HG03045 (cell line): ENCODE measurements at regions not wholly inside any gene's neighbourhood (a gene's known extent, or its start where the extent isn't known, plus 50 kb on each side); places are given as distances from the start of the nearest gene placed in this dataset.

ENCODE experiments used
- ATAC-seq: cut with Tn5 transposase; IDR thresholded peaks from one replicate; pipeline ENCODE4 v1.9.1; 2021; ENCODE audit warnings: mild to moderate bottlenecking, moderate library complexity; ENCODE audit not compliant: unreplicated experiment

DNA sequence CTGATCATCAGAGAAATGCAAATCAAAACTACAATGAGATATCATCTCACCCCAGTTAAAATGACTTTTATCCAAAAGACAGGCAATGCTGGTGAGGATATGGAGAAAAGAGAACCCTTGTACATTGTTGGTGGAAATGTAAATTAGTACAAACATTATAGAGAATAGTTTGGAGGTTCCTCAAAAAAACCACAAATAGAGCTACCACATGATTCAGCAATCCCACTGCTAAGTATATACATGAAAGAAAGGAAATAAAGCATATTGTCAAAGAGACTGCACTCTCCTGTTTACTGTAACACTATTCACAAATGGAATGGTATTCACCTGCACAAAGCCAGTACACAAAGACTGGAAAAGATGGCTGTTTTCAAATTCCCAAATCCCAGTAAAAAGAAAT, 1233.7 kb downstream of the PCDH17 start:
- no peak for ATAC-seq

DNA sequence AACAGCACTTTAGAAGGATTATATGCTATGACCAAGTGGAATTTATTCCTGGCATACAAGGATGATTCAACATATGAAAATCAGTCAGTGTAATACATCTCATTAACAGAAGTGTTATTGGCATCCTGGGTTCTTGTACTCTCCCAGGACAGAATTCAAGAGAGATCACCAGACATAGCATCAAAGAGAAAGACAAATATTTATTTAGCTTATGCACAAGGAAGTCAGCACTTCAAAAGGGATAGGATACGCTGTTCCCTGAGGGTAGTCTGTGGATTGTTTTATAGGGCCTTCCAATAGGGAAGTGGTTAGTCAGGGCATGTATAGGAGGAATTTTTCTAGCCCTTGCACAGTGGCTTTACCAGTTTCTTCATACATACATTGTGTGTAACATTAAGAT, 1238.0 kb downstream of the PCDH17 start:
- no peak for ATAC-seq

DNA sequence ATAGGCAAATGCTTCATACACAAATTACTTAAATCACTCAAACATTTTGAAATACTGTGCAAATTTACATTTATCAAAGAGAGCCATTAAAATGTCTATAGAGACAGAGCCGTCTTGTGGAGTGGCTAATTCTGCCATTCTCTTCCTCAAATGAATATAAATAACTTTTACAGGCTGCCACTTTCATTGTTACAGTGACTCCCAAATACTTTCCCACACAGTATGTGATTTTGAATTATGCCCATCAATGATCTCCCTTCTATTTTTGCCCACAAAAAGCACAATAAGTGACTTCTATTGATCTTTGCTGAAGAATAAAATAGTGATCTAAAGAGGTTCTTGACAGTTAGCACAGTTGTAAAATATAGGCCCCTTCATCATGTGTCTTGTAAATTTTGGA, 1244.9 kb downstream of the PCDH17 start:
- no peak for ATAC-seq

DNA sequence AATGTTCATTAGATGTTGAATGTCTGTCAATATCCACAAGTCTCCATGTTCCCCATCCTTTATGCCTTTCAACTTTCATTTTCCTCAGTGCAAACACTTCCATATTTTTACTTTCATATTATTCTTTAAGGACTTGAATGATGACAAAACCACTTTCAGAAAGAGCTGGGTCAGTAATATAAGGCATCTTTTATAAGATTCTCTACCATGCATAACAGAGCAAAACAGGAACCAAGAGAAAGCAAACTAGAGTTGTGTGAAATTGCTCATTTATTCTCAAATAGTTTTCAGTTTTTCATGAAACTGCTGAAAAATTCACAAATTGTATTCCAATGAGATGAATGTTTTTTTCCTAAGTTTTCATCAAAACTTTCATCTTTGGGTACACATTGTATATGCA, 1247.6 kb downstream of the PCDH17 start:
- no peak for ATAC-seq

DNA sequence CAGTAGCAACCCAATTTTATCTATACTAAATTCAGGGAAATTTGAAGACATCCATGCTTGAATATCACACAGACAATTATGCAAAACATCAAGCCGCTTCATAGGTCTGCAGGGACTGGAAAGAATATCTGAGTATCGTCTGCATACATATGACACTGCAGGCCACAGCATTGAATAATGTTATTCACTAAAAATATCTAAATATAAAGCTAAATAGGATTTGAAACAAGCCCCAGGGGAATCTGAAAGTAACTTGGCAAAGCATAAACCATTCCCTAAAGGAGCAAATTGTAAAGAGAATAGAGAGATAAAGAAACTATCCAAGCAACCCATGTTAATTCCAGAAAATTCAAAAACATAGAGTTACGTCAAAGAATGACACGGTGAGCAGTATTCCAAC, 1251.0 kb downstream of the PCDH17 start:
- ATAC-seq = no peak

DNA sequence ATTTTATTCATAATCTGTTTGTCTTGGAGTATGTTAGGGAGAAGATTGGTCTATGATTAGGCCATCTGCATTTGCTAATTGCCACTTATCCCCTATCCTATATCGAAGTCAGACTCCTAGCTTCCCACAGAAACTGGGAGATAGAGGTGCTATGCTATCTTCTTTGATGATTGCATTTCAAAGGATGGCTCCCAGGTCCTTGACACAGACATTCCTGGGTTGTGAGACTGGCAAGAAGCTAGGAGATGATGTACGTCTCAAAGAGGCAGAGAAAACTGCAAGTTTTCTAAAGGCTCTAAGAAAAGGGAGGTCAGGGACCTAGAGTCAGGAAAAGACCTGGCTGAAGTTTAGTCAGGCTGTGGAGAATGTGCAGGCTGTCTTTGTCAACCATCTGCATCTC, 1251.9 kb downstream of the PCDH17 start:
- ATAC-seq = no peak

DNA sequence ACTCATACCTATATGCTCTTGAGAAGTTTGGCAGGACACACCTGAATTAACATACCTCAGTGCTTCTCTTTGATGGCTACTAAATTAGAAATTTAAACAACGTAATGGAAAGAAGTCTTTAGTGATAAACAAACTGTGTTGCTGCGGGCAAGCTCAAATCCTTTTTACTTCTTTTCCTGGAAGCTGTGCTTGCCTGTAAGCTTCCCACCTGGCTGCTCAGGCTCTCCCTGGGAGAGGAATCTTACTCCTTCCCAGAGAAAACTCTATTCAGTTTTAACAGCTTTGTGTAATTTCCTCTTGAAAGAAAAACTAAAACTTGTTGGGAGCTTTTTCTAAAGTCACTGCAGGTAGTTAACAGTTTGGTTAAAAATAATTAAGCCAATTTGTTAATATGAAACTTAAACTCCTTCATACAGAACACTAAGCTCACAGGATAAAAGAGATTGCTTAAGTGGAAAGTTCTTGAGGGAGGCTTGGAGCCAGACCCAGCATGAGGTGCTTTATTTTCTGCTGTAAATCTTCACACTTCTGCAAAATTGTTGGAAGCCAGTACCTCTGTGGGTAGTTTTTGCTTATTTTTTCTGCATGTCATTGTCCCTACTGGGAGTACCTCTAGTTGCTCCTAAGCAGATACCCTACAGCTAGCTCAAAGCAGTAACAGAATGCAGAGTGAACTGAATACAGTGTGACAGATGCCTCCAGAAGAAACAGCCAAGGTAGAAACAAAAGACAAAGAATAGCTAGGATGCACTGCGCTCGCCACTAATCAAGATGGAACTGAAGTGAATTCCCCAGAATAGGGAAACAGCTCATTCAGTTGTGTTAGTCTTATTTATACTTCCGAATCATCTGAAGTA, 1253.0 kb downstream of the PCDH17 start:
- ATAC-seq = no peak

DNA sequence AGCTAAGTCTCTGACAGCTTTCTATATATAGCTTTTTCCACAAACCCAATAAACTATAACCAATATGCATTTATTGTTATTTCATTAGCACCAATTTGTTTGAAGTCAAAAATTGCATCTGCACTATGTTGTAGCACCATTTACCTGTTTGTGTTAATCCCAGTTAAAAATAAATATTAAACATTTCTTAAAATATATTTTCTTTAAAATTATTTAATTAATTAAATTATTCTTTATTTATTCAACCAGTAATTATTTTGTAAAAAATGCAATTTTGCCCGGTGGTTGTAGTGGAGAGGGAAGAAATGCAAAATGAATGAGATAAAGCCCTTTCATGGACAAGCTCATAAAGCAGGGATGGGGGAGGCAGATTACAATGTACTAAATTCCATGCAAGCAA, 1257.9 kb downstream of the PCDH17 start:
- ATAC-seq = no peak

DNA sequence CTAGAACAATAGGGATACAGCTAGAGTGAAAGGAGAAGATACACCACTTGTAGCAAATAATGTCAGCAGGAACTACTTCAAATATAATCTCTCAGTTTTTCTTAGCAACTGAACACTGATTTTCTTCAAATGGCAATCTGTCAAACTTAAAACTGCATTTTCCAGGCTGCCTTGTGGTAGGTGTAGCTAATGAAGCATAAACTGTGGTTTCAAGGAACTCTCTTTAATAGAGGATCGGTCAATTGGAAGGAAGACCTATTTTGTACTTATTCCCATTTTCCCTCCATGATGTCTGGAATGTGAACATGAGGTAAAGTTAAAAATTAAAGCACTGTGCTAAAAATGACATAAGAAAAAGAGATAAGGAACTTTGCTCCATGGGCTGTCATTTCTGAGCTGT, 1261.9 kb downstream of the PCDH17 start:
- ATAC-seq = no peak

DNA sequence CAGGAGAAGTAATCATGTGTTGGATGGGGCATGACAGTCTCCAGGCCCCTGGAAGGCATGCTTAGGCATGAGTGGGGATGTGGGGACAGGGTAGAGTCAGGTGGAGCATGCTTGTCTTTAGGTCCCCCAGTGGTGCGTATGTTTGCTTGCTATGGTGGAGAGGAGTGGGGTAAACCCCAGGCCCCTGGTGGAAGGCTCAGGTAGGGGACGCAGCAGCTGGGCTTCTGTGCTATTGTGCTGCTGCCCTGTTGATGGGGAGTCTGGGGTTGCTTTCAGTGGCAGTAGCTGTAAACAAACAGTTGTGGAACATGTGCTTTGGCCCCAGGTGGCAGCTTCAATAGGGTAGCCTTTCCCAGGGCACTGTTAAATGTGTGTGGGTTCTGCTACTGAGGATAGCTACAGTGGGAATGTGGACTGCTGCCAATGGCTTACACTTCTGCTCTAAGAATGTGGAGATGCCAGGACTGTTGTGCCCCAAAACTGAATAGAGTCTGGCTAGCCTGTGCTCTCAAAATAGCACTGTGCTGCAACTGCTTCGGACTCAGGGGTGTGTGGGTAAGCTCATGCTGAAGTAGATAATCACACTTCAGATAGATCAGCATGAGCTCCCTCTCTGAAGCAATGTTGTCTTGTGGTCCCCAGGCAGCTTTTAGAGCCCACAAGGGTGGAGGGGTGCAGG, 1257.3 kb downstream of the DIAPH3 start:
- no peak for ATAC-seq

DNA sequence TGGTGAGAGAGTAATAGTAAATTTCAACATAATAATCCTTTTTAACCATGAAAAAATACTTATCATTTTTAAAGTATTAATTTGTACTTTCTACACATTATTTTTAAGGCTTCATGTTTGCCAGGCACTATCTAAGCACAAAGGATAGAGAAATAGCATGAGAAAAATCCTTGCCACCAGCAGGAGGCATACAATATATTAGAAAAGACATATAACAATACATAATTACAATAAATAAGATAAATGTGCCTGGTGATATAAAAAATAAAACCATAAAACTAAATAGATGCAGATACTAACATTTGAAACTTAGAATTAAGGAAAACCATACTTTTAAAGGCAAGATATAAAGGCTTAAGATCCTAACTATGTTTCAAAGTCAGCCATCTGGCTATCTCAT, 1256.4 kb downstream of the DIAPH3 start:
- ATAC-seq = no peak

DNA sequence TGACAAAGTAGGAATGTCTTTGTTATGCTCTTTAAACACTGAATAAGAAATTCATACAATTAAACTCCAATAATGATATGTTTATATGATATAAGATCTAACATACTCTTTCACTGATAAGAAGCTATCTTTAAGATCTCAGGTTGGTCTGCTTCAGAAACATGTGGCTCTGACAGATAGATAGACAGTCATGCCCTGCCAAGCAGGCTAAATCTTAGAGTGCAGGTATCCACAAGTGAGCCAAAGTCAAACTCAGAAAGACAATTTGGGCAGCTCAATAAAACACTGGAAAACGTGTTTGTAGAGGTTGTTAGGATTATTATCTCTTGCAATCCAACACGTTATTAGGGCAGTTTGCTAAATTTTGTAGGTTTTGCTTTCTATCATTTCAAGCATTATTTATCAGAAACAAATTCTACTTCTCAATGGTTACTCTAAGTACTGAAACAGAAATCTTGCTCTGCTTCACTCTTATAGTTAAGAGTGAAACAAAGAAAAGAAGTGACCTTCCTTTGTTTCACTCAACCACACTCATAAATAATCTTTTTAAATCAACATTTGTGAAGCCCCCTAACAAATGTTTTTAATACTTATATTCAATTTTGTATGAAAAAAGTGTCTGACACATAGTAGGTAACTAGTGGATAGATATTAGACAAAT, 1255.6 kb downstream of the DIAPH3 start:
- ATAC-seq = no peak

DNA sequence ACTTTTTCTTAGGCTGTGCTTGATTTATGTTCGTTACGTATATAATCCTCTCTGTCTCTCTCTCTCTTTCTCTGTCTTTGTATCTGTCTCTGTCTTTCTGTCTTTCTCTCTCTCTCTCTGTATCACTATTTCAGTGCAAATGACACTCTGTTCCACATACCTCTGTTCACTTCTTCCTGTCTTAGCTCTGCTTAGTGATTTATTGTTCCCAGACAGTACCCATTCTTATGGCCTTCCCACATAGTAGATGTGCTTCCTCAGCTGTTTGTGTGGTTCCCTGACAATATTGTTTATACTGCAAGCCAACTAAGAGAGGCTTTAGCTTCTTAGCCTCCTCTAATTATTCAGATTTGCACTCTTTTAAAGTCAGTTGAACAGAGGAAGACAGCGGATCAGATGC, 1244.2 kb downstream of the DIAPH3 start:
- ATAC-seq = no peak

DNA sequence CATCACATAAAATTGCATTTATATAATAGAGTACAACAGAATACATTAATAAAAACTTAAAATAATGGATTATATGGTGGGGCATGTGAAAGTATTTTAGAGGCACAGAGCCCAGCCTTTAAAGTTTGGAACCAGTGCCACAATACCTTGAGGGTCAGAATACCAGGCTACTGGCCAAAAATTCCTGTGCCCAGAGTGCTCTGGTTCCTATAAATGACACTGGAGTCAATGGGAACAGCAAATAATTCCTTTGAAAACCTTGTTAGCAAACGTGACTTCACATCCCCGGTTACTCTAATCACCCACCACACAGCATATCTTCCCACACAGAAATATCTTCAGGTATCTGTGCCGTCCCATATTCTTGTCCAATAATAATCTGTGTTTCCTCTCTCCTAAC, 1242.6 kb downstream of the DIAPH3 start:
- ATAC-seq = no peak

DNA sequence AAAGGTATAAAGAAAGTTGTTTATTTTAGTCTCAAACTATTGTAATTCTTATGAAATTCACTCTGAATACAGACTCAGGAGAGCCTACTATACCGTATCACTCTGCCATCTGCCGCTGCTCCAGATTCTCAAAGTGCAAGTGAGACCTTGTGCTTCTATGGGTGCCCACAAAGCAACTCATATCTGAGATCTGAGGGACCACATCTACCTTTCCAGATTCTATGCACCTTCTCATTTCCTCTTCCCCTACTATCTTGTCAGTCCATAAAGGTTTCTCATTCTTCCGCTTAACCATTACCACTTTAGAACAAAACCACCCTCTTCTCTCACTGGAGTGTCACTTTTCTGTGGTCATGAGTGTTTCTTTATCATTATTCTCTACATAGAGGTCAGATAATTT, 1236.9 kb downstream of the DIAPH3 start:
- no peak for ATAC-seq

DNA sequence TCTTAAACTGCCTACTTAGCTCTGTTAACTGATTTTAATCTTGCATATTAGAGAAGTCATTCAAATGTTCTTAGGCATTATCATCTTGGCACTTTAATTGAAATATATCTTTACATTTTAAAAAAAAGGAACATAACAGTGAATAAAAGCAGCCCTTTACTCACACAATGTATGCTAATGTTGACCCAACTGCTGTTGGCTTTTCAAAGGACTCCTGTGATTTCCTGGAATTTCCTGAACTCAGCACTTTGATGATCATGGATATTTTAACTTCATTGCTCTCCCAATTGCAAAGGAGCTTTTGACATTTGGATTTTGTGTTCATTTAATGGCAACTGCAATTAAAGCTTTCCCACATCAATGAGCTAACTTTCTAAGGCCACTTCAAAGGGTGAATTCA, 1230.3 kb downstream of the DIAPH3 start:
- ATAC-seq = no peak

DNA sequence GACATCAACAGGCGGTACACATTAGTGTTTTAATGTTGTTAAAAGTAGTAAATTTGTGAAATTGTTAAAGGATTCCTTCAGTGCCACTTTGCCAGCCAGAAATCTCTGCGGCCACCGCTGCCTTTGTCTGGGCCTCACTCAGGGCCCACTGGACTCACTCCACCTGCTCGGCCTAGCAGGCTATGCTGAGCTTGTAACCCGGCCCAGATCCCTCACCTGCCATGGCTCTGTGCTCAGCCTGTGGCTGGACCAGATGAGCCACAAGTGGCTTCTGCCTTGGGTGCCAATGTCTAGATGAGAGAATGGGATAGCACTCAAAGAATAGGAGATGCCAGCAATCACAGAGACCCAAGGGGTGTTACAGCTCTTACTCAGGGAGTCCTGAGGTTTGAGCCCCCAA, 1228.0 kb downstream of the DIAPH3 start:
- no peak for ATAC-seq

DNA sequence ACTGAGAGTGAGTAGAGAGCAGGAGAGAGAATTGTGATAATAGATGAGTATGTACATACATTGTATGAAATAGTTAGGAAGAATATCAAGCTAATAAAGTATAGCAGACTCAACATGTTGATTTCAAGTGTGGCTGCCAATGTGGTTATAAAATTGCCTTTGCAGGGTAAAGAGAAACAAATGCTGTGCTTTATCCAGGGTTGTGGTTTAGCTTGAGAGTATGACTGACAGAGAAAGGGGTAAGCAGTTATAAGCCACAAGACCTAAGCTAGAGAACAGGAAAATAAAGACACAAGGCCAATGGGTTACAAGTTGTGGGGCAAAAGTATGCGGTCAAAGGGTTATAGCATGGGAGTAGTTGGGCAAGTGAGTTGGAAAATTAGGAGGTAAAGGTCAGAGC, 1217.5 kb downstream of the DIAPH3 start:
- ATAC-seq = no peak

DNA sequence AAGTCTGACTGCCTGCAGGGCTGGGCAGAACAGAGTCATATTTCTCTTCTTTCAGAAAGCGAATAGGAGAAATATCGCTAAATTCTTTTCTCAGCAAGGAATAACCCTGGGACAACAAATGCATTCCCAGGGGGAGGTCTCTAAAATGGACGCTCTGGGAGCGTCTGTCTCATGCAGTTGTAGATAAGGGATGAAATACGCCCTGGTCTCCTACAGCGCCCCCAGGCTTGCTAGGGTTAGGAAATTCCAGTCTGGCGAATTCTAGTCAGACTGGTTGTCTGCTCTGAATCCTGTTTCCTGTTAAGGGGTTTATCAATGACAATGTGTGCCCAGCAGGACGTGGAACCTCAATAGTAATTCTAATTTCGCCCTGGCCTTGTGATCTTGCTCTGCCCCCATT, 1214.1 kb downstream of the DIAPH3 start:
- no peak for ATAC-seq

DNA sequence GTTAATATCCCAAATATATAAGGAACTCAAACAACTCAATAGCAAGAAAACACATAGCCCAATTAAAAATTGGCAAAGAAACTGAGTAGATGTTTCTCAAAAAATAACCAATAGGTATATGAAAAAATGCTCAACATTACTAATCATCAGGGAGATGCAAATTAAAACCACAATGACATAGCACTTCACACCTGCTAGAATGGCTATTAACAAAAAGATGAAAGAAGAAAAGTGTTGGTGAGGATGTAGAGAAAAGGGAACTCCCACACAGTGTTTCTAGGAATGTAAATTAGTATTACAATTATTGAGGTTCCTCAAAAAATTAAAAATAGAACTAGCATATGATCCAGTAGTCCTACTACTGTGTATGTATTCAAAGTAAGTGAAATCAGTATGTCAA, 1212.8 kb downstream of the DIAPH3 start:
- no peak for ATAC-seq

DNA sequence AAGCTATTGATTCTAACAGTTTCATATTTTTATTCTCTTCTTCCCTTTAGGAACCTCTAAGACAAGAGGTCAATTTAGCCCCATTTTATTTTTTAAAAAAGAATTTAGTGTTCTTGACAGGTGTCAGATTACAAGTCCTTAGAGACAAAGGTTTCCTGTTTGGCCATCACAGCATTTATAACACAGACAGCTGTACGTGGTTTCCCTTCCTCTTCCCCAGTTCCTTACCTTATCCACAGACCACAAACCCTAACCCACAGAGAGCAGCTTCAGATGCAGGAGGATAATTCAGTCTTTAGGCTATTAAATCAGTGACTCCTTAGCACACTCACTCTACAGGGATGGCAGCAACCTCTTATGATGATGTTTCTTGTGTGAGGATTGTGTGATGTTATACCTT, 1210.1 kb downstream of the DIAPH3 start:
- peak; percentile 88 for ATAC-seq
